GM12878 (cell line): ENCODE measurements at regions not wholly inside any gene's neighbourhood (a gene's known extent, or its start where the extent isn't known, plus 50 kb on each side); places are given as distances from the start of the nearest gene placed in this dataset.

Source experiments
- ATAC-seq: fragments of 200-7000 bp; cut with Tn5 transposase; 3 replicates; pipeline ENCODE4 v1.9.1; 2020; ENCODE audit warnings: mild to moderate bottlenecking, moderate library complexity
- BruUV-seq: library from RNA; stranded (reverse); fragments of 400-500 nt; replicated peaks from 2 replicates; lab custom pipeline; 2021; lab: Mats Ljungman, UMichigan
- CTCF ChIA-PET: fragments of 300-600 bp; sonication (Branson Sonifier 250); formaldehyde crosslinking; extraction: SDS; loops from one replicate; lab custom pipeline; 2021; ENCODE audit warnings: inconsistent platforms; lab: Yijun Ruan, JAX
- POLR2A ChIA-PET: fragments of 350-600 bp; formaldehyde crosslinking; extraction: SDS; loops from one replicate; lab custom pipeline; 2021; ENCODE audit warnings: inconsistent platforms; lab: Charles Lee
- RAD21 ChIA-PET: fragments of 300-600 bp; sonication (Branson Sonifier 250); formaldehyde crosslinking; loops from one replicate; lab custom pipeline; 2023; ENCODE audit warnings: antibody characterized with exemption; ENCODE audit not compliant: unreplicated experiment; lab: Charles Lee
- SMC1A ChIA-PET: fragments of 300-600 bp; sonication (Branson Sonifier 250); formaldehyde crosslinking; loops from one replicate; lab custom pipeline; 2023; ENCODE audit not compliant: unreplicated experiment, uncharacterized antibody; lab: Charles Lee
- DNase-seq: peaks from one replicate; pipeline ENCODE4 v3.0.0-alpha.2; 2011; ENCODE audit warnings: low read depth, low spot score
- FAIRE-seq: peaks from 3 replicates; lab custom pipeline; 2011; peaks lifted over from hg19 to GRCh38; lab: Jason Lieb, UNC
- H2AFZ ChIP-seq: 2 replicates; pipeline ENCODE4 v1.6.0; 2011; ENCODE audit warnings: low read depth, low read length, control low read depth; ENCODE audit not compliant: control insufficient read depth
- H3K27ac ChIP-seq: 2 replicates; pipeline ENCODE4 v1.5.1; 2011; ENCODE audit warnings: control low read depth; ENCODE audit not compliant: control insufficient read depth, insufficient read depth
- H3K27me3 ChIP-seq, 2 experiments: replicated peaks in 1 of 2; 2 replicates each; pipeline versions ENCODE4 v1.6.0 to v1.6.1; 2011; ENCODE audit warnings: low read length in 1 of 2; ENCODE audit not compliant: control insufficient read depth in 2 of 2, insufficient read depth in 2 of 2
- H3K36me3 ChIP-seq, 2 experiments: 2 replicates each; pipeline ENCODE4 v1.5.1; 2011; ENCODE audit warnings: low read length in 1 of 2; ENCODE audit not compliant: control insufficient read depth in 2 of 2, insufficient read depth in 2 of 2
- H3K4me1 ChIP-seq: 2 replicates; pipeline ENCODE4 v1.6.1; 2011; ENCODE audit warnings: mild to moderate bottlenecking, low read length, moderate library complexity, mixed read lengths; ENCODE audit not compliant: control insufficient read depth, insufficient read depth
- H3K4me2 ChIP-seq: 2 replicates; pipeline ENCODE4 v1.6.0; 2011; ENCODE audit warnings: control low read depth; ENCODE audit not compliant: control insufficient read depth, insufficient read depth
- H3K4me3 ChIP-seq: fragments of 200-600 bp; sonication (generic); 2 replicates; pipeline ENCODE4 v1.5.1; 2016
- H3K79me2 ChIP-seq: 2 replicates; pipeline ENCODE4 v1.6.0; 2011; ENCODE audit warnings: low read length; ENCODE audit not compliant: control insufficient read depth, insufficient read depth
- H3K9ac ChIP-seq: 2 replicates; pipeline ENCODE4 v1.8.0; 2011; ENCODE audit warnings: low read length, control low read depth, mixed read lengths; ENCODE audit not compliant: control insufficient read depth, insufficient read depth
- H3K9me3 ChIP-seq: replicated peaks from 3 replicates; pipeline ENCODE4 v1.5.1; 2011; ENCODE audit warnings: mild to moderate bottlenecking, low read length; ENCODE audit not compliant: control insufficient read depth, insufficient read depth
- H4K20me1 ChIP-seq: 2 replicates; pipeline ENCODE4 v1.6.0; 2011; ENCODE audit not compliant: control insufficient read depth, insufficient read depth
- ATF2 ChIP-seq: IDR thresholded peaks from 2 replicates; pipeline ENCODE4 v1.6.1; 2012; ENCODE audit warnings: low read length, inconsistent platforms
- ATF3 ChIP-seq: IDR thresholded peaks from 2 replicates; pipeline ENCODE4 v1.6.1; 2011; ENCODE audit warnings: low read depth, mild to moderate bottlenecking, low read length, moderate library complexity, borderline replicate concordance; ENCODE audit errors: extremely low read depth
- CEBPZ ChIP-seq: fragments of 150-350 bp; IDR thresholded peaks from 2 replicates; pipeline ENCODE4 v1.6.1; 2016; ENCODE audit warnings: low read depth, low read length
- TCF7 ChIP-seq: IDR thresholded peaks from 2 replicates; pipeline ENCODE4 v1.6.1; 2014; ENCODE audit warnings: antibody characterized with exemption, borderline replicate concordance
- WGBS: methylation state at CpG from one replicate; pipeline ENCODE4 v1.1.6; 2016; ENCODE audit warnings: low lambda C conversion rate; ENCODE audit not compliant: insufficient replicate concordance, insufficient coverage; ENCODE audit errors: missing lambda C conversion rate; 5-methylcytosine and 5-hydroxymethylcytosine counted together
- in situ Hi-C: fragments of 300-500 bp; cut with MboI; formaldehyde crosslinking; loops from 9 replicates; pipeline ENCODE4 v1.14.3; 2018; ENCODE audit warnings: mixed read lengths
- intact Hi-C: fragments of 100-400 bp; cut with micrococcal nuclease; formaldehyde crosslinking; loops from one replicate; pipeline ENCODE4 v1.14.2; 2022; ENCODE audit not compliant: unreplicated experiment

- no peak overlapping the region for H2AFZ ChIP-seq
- no peaks in the 10 kb centered on the region for H3K36me3 ChIP-seq
- CTCF ChIA-PET, result no interaction called here
- H3K4me2 ChIP-seq, result no peak overlapping the region
- no TSS peak for BruUV-seq
- intact Hi-C loops, result no loop called here
- in situ Hi-C loops, result no loop called here
- H4K20me1 ChIP-seq, result no peaks in the 10 kb centered on the region
- POLR2A ChIA-PET, result no interaction called here
- DNase-seq, result no peak
- H3K9ac ChIP-seq, result no peak overlapping the region
- no peaks in the 10 kb centered on the region for H3K9me3 ChIP-seq
- H3K4me1 ChIP-seq, result no peaks in the 10 kb centered on the region
- no peak for ATAC-seq
- no peak for FAIRE-seq
- 89% methylated on average over 1 of the region's 1 CpG for WGBS
- peaks cover 2 to 4% of the 10 kb centered on the region in 2 experiments; a peak in 2 of 4 replicates for H3K27me3 ChIP-seq
- RAD21 ChIA-PET, result no interaction called here
- SMC1A ChIA-PET, result no interaction called here
- H3K27ac ChIP-seq, result no peak overlapping the region
- H3K4me3 ChIP-seq, result no peak overlapping the region
- TF ChIP-seq ATF2, result no peak
- no peak for TF ChIP-seq TCF7
- no peak for TF ChIP-seq ATF3
- no peak for TF ChIP-seq CEBPZ
- TF ChIP-seq, all 136 proteins: peak for 0
- H3K79me2 ChIP-seq, result no peaks in the 10 kb centered on the region
Measured at GRCh38 chr3:193901007-193901406, 234.9 kb upstream of the HES1 start.
